H1 (cell line): ENCODE measurements at regions not wholly inside any gene's neighbourhood (a gene's known extent, or its start where the extent isn't known, plus 50 kb on each side); places are given as distances from the start of the nearest gene placed in this dataset.

Source experiments
- CTCF ChIA-PET: fragments of 300-600 bp; sonication (Branson Sonifier 250); formaldehyde crosslinking; loops from one replicate; lab custom pipeline; 2021; ENCODE audit not compliant: partially characterized antibody; lab: Charles Lee
- POLR2A ChIA-PET: fragments of 300-600 bp; sonication (Branson Sonifier 250); formaldehyde crosslinking; loops from one replicate; lab custom pipeline; 2021; ENCODE audit warnings: inconsistent platforms; ENCODE audit not compliant: partially characterized antibody; lab: Charles Lee
- DNase-seq, 2 experiments: peaks; one replicate each; pipeline versions ENCODE4 v3.0.0 to v3.0.0-alpha.2; 2010 to 2022; ENCODE audit warnings: low spot score in 2 of 2, low read depth in 1 of 2, mixed read lengths in 1 of 2
- FAIRE-seq: peaks from 2 replicates; lab custom pipeline; 2011; peaks lifted over from hg19 to GRCh38; lab: Jason Lieb, UNC
- H2AFZ ChIP-seq: 2 replicates; pipeline ENCODE4 v1.8.1; 2012; ENCODE audit warnings: low read length, inconsistent platforms
- H2AK5ac ChIP-seq: 2 replicates; pipeline ENCODE4 v1.6.1; 2013; ENCODE audit warnings: low read depth, low read length
- H2BK120ac ChIP-seq: replicated peaks from 2 replicates; pipeline ENCODE3; 2013; ENCODE audit warnings: low read depth, low read length, inconsistent platforms
- H2BK12ac ChIP-seq: 2 replicates; pipeline ENCODE4 v1.6.1; 2013; ENCODE audit warnings: low read depth, low read length
- H2BK15ac ChIP-seq: 2 replicates; pipeline ENCODE4 v1.6.1; 2013; ENCODE audit warnings: low read length
- H2BK20ac ChIP-seq: 2 replicates; pipeline ENCODE4 v1.6.1; 2013; ENCODE audit warnings: low read length
- H2BK5ac ChIP-seq: 2 replicates; pipeline ENCODE4 v1.6.1; 2013; ENCODE audit warnings: low read depth, low read length
- H3K14ac ChIP-seq: 2 replicates; pipeline ENCODE4 v1.6.1; 2013; ENCODE audit warnings: inconsistent platforms; ENCODE audit not compliant: insufficient read length
- H3K18ac ChIP-seq: 2 replicates; pipeline ENCODE4 v1.6.1; 2013; ENCODE audit warnings: low read length; ENCODE audit errors: extremely low read depth
- H3K23ac ChIP-seq: 2 replicates; pipeline ENCODE4 v1.6.1; 2013; ENCODE audit warnings: inconsistent platforms; ENCODE audit not compliant: insufficient read length
- H3K23me2 ChIP-seq: 2 replicates; pipeline ENCODE4 v1.6.1; 2013; ENCODE audit warnings: low read depth, low read length
- H3K27ac ChIP-seq: 2 replicates; pipeline ENCODE4 v1.6.1; 2011; ENCODE audit warnings: low read depth, low read length, inconsistent platforms
- H3K27me3 ChIP-seq, 4 experiments: replicated peaks in 1 of 4; 1 replicate in 1 of 4; 2 replicates in 3 of 4; pipeline versions ENCODE4 v1.6.1 to v1.8.1; 2011 to 2013; ENCODE audit warnings: low read length in 3 of 4, mild to moderate bottlenecking in 3 of 4, inconsistent platforms in 2 of 4, mixed read lengths in 2 of 4, moderate library complexity in 1 of 4; ENCODE audit not compliant: control insufficient read depth in 3 of 4, insufficient read depth in 3 of 4; ENCODE audit errors: extremely low read depth in 1 of 4
- H3K36me3 ChIP-seq, 4 experiments: 2 replicates each; pipeline versions ENCODE4 v1.6.1 to v1.8.1; 2011 to 2013; ENCODE audit warnings: mild to moderate bottlenecking in 4 of 4, low read length in 3 of 4, moderate library complexity in 2 of 4, control low read depth in 1 of 4, inconsistent platforms in 1 of 4; ENCODE audit not compliant: insufficient read depth in 4 of 4, control insufficient read depth in 2 of 4
- H3K4ac ChIP-seq: replicated peaks from 2 replicates; pipeline ENCODE3; 2013; ENCODE audit warnings: low read length, low read depth, mixed read lengths, inconsistent platforms; ENCODE audit not compliant: insufficient read length
- H3K4me1 ChIP-seq, 4 experiments: replicated peaks in 1 of 4; 1 replicate in 1 of 4; 2 replicates in 3 of 4; pipeline versions ENCODE4 v1.6.1 to v1.8.1; 2011 to 2013; ENCODE audit warnings: low read length in 3 of 4, inconsistent platforms in 2 of 4, mixed read lengths in 1 of 4; ENCODE audit not compliant: insufficient read depth in 4 of 4, control insufficient read depth in 3 of 4
- H3K4me2 ChIP-seq, 2 experiments: 2 replicates each; pipeline versions ENCODE4 v1.6.1 to v1.8.1; 2011 to 2013; ENCODE audit warnings: low read depth in 2 of 2, low read length in 2 of 2, control low read depth in 1 of 2, inconsistent platforms in 1 of 2, mild to moderate bottlenecking in 1 of 2; ENCODE audit not compliant: insufficient read depth in 1 of 2
- H3K4me3 ChIP-seq, 4 experiments: fragments of 200-600, 300-600 bp in 1 of 4; sonication (generic), shearing (Covaris generic), sonication (Bioruptor Twin) in 1 of 4; 2 replicates each; pipeline versions ENCODE4 v1.5.1 to v1.8.1; 2011 to 2016; ENCODE audit warnings: low read length in 4 of 4, low read depth in 3 of 4, control low read depth in 2 of 4, inconsistent platforms in 2 of 4, mild to moderate bottlenecking in 2 of 4, mixed read lengths in 1 of 4, moderate library complexity in 1 of 4; ENCODE audit not compliant: insufficient read depth in 2 of 4; ENCODE audit errors: extremely low read depth in 1 of 4
- H3K56ac ChIP-seq: replicated peaks from 2 replicates; pipeline ENCODE3; 2013; ENCODE audit warnings: low read depth, mild to moderate bottlenecking, mixed read lengths, low read length, inconsistent platforms; ENCODE audit not compliant: insufficient read length
- H3K79me1 ChIP-seq: 2 replicates; pipeline ENCODE4 v1.6.1; 2013; ENCODE audit warnings: low read depth, low read length, control low read depth
- H3K79me2 ChIP-seq, 2 experiments: 2 replicates each; pipeline versions ENCODE4 v1.6.1 to v1.8.1; 2012 to 2013; ENCODE audit warnings: low read length in 2 of 2, mild to moderate bottlenecking in 2 of 2, inconsistent platforms in 1 of 2; ENCODE audit not compliant: insufficient read depth in 2 of 2, control insufficient read depth in 1 of 2
- H3K9ac ChIP-seq, 4 experiments: replicated peaks in 1 of 4; 1 replicate in 1 of 4; 2 replicates in 3 of 4; pipeline versions ENCODE4 v1.6.1 to v1.8.1; 2011 to 2013; ENCODE audit warnings: low read depth in 3 of 4, low read length in 3 of 4, control low read depth in 2 of 4, mild to moderate bottlenecking in 2 of 4, moderate library complexity in 2 of 4, inconsistent platforms in 1 of 4; ENCODE audit errors: extremely low read depth in 1 of 4
- H3K9me3 ChIP-seq, 2 experiments: 2 replicates each; pipeline versions ENCODE4 v1.6.1 to v1.8.1; 2012 to 2013; ENCODE audit warnings: mild to moderate bottlenecking in 2 of 2, moderate library complexity in 2 of 2, control low read depth in 1 of 2, inconsistent platforms in 1 of 2, low read depth in 1 of 2, low read length in 1 of 2, mixed read lengths in 1 of 2; ENCODE audit not compliant: insufficient read depth in 2 of 2
- H4K20me1 ChIP-seq, 2 experiments: replicated peaks in 1 of 2; 2 replicates each; pipeline versions ENCODE3 to v1.8.1; 2011 to 2013; ENCODE audit warnings: inconsistent platforms in 2 of 2, low read length in 2 of 2, mild to moderate bottlenecking in 1 of 2; ENCODE audit not compliant: insufficient read depth in 2 of 2, control insufficient read depth in 1 of 2
- H4K5ac ChIP-seq: 2 replicates; pipeline ENCODE4 v1.6.1; 2013; ENCODE audit warnings: low read length, low read depth, mixed read lengths, inconsistent platforms; ENCODE audit not compliant: insufficient read length
- H4K8ac ChIP-seq: 2 replicates; pipeline ENCODE4 v1.8.0; 2013; ENCODE audit warnings: mild to moderate bottlenecking, moderate library complexity, low read length, inconsistent platforms; ENCODE audit not compliant: insufficient read depth; ENCODE audit errors: extremely low read depth
- H4K91ac ChIP-seq: replicated peaks from 2 replicates; pipeline ENCODE3; 2013; ENCODE audit warnings: low read length, mixed read lengths, inconsistent platforms; ENCODE audit not compliant: insufficient read length
- CHD1 ChIP-seq: IDR thresholded peaks from 2 replicates; pipeline ENCODE4 v1.6.1; 2012; ENCODE audit warnings: low read depth, low read length, improper control_type of control experiment
- SP1 ChIP-seq: IDR thresholded peaks from 2 replicates; pipeline ENCODE4 v1.6.1; 2011; ENCODE audit warnings: low read depth, low read length
- WGBS, 2 experiments: shearing (Covaris generic) in 1 of 2; methylation state at CpG; one replicate each; pipeline versions ENCODE4 v1.1.6 to v1.1.7; 2013 to 2015; ENCODE audit warnings: low lambda C conversion rate in 2 of 2, mixed read lengths in 2 of 2, inconsistent platforms in 1 of 2, low coverage in 1 of 2, missing lambda C conversion rate in 1 of 2; ENCODE audit not compliant: insufficient replicate concordance in 2 of 2, insufficient coverage in 1 of 2, insufficient read length in 1 of 2; ENCODE audit errors: extremely low coverage in 1 of 2, missing lambda C conversion rate in 1 of 2; 5-methylcytosine and 5-hydroxymethylcytosine counted together

GRCh38 chr12:14207905-14208551, 157.5 kb upstream of the ATF7IP start:
- H3K79me2 ChIP-seq: no peaks in the 10 kb centered on the region
- H2AK5ac ChIP-seq: no peak overlapping the region
- 69% methylated on average over 4 of the region's 4 CpGs; no CpG with 5 or more reads in 1 of the 2 experiments for WGBS, 2 experiments
- H4K8ac ChIP-seq: no peak overlapping the region
- H2BK5ac ChIP-seq: 0 out of 2 replicates have a peak overlapping the region, but pooled peaks have one; percentile 29
- H3K4me3 ChIP-seq: 0 out of 8 replicates have a peak overlapping the region, but pooled peaks of 1 of the 4 experiments have one; percentile 4
- H4K20me1 ChIP-seq: no peaks in the 10 kb centered on the region
- TF ChIP-seq SP1 (0 out of 2 replicates have a peak, but pooled peaks have one; percentile 49), CHD1 (no peak)
- TF ChIP-seq, all 59 proteins: peak for 1
- Histone ChIP-seq H2BK120ac (no peak overlapping the region), H3K4me1 (peaks cover 2 to 13% (median 6%) of the 10 kb centered on the region in 4 experiments; a peak in 5 of 7 replicates), H4K5ac (no peak overlapping the region), H2BK20ac (no peak overlapping the region), H3K14ac (no peak overlapping the region), H3K36me3 (no peaks in the 10 kb centered on the region), H3K23me2 (no peaks in the 10 kb centered on the region), H3K23ac (no peak overlapping the region), H3K56ac (no peak overlapping the region), H3K27ac (no peak overlapping the region), H3K79me1 (no peaks in the 10 kb centered on the region), H3K27me3 (no peaks in the 10 kb centered on the region; a peak in 1 of 7 replicates), H3K4me2 (peak overlapping the region; percentile 5 to 8; a peak in 2 of 4 replicates), H3K18ac (no peak overlapping the region), H3K9me3 (no peaks in the 10 kb centered on the region), H2AFZ (0 out of 2 replicates have a peak overlapping the region, but pooled peaks have one; percentile 36), H2BK15ac (no peak overlapping the region), H3K4ac (no peak overlapping the region), H2BK12ac (0 out of 2 replicates have a peak overlapping the region, but pooled peaks have one; percentile 3), H3K9ac (peak overlapping the region in 1 of 4 experiments; percentile 32; a peak in 1 of 7 replicates), H4K91ac (no peak overlapping the region)
- CTCF ChIA-PET: interaction anchor here (0.5 to 2.0 kb wide), 4 partner anchors 15 to 246 kb away, joined by 3 to 11 read pairs (median 4); no protein-coding TSS in a partner anchor
- FAIRE-seq (no peak), DNase-seq (peak in 1 of 2 experiments; percentile 33)
- POLR2A ChIA-PET: interaction anchor here (0.6 kb wide), 1 partner anchor 612 kb away, joined by 4 read pairs; no protein-coding TSS in a partner anchor
